H9 (cell line): ENCODE measurements at regions not wholly inside any gene's neighbourhood (a gene's known extent, or its start where the extent isn't known, plus 50 kb on each side); places are given as distances from the start of the nearest gene placed in this dataset.

Source experiments
- DNase-seq: peaks from one replicate; pipeline ENCODE4 v3.0.0-alpha.2; 2017
- H2AFZ ChIP-seq: one replicate; pipeline ENCODE4 v1.6.1; 2013; ENCODE audit warnings: mild to moderate bottlenecking, low read length, control low read depth, moderate library complexity
- H2AK5ac ChIP-seq: 2 replicates; pipeline ENCODE4 v1.6.1; 2013; ENCODE audit warnings: low read length, control low read depth, mixed read lengths; ENCODE audit not compliant: insufficient read length
- H2BK120ac ChIP-seq: one replicate; pipeline ENCODE4 v1.6.1; 2013; ENCODE audit warnings: low read depth, mild to moderate bottlenecking, low read length, control low read depth, inconsistent platforms; ENCODE audit not compliant: poor library complexity, severe bottlenecking
- H2BK12ac ChIP-seq: 2 replicates; pipeline ENCODE4 v1.6.1; 2013; ENCODE audit warnings: low read length, control low read depth, mixed read lengths, low read depth; ENCODE audit not compliant: insufficient read length
- H2BK15ac ChIP-seq: 2 replicates; pipeline ENCODE4 v1.6.1; 2013; ENCODE audit warnings: low read depth, low read length, control low read depth
- H2BK20ac ChIP-seq: one replicate; pipeline ENCODE4 v1.6.1; 2013; ENCODE audit warnings: low read depth, mild to moderate bottlenecking, low read length, control low read depth, inconsistent platforms; ENCODE audit not compliant: poor library complexity, severe bottlenecking
- H2BK5ac ChIP-seq: 2 replicates; pipeline ENCODE4 v1.6.1; 2013; ENCODE audit warnings: low read length, control low read depth, mixed read lengths; ENCODE audit not compliant: insufficient read length
- H3K14ac ChIP-seq: 2 replicates; pipeline ENCODE4 v1.6.1; 2013; ENCODE audit warnings: low read length, control low read depth; ENCODE audit not compliant: insufficient read depth
- H3K18ac ChIP-seq: 2 replicates; pipeline ENCODE4 v1.6.1; 2013; ENCODE audit warnings: low read depth, mild to moderate bottlenecking, mixed read lengths, low read length, control low read depth; ENCODE audit not compliant: insufficient read length
- H3K23ac ChIP-seq: 2 replicates; pipeline ENCODE4 v1.6.1; 2013; ENCODE audit warnings: low read length, control low read depth, mixed read lengths, low read depth; ENCODE audit not compliant: insufficient read length
- H3K23me2 ChIP-seq: 2 replicates; pipeline ENCODE4 v1.6.1; 2013; ENCODE audit warnings: low read depth, mild to moderate bottlenecking, mixed read lengths, low read length, control low read depth; ENCODE audit not compliant: insufficient read length, poor library complexity, severe bottlenecking
- H3K27ac ChIP-seq: 2 replicates; pipeline ENCODE4 v1.5.1; 2013; ENCODE audit warnings: low read length, control low read depth, mixed read lengths, low read depth; ENCODE audit not compliant: insufficient read length
- H3K27me3 ChIP-seq: 2 replicates; pipeline ENCODE4 v1.6.1; 2013; ENCODE audit warnings: low read length, control low read depth, inconsistent platforms; ENCODE audit not compliant: insufficient read depth
- H3K4ac ChIP-seq: 2 replicates; pipeline ENCODE4 v1.6.1; 2013; ENCODE audit warnings: low read depth, mild to moderate bottlenecking, control low read depth, inconsistent platforms, low read length, moderate library complexity
- H3K4me1 ChIP-seq: 2 replicates; pipeline ENCODE4 v1.6.1; 2013; ENCODE audit warnings: low read length, control low read depth, inconsistent platforms; ENCODE audit not compliant: insufficient read depth
- H3K4me2 ChIP-seq: 2 replicates; pipeline ENCODE4 v1.6.1; 2013; ENCODE audit warnings: low read length, control low read depth, mixed read lengths; ENCODE audit not compliant: insufficient read length, insufficient read depth
- H3K56ac ChIP-seq: 2 replicates; pipeline ENCODE4 v1.6.1; 2013; ENCODE audit warnings: low read depth, mild to moderate bottlenecking, mixed read lengths, low read length, control low read depth; ENCODE audit not compliant: insufficient read length
- H3K79me1 ChIP-seq: 2 replicates; pipeline ENCODE4 v1.6.1; 2013; ENCODE audit warnings: low read depth, mild to moderate bottlenecking, moderate library complexity, low read length, control low read depth, inconsistent platforms; ENCODE audit not compliant: insufficient read depth, poor library complexity, severe bottlenecking
- H3K79me2 ChIP-seq: 2 replicates; pipeline ENCODE4 v1.6.1; 2013; ENCODE audit warnings: low read length, control low read depth, inconsistent platforms; ENCODE audit not compliant: insufficient read depth
- H3K9ac ChIP-seq: 2 replicates; pipeline ENCODE4 v1.6.1; 2013; ENCODE audit warnings: low read length, control low read depth, mixed read lengths; ENCODE audit not compliant: insufficient read length; ENCODE audit errors: extremely low read depth
- H3K9me3 ChIP-seq: one replicate; pipeline ENCODE4 v1.6.1; 2013; ENCODE audit warnings: low read depth, low read length, inconsistent platforms; ENCODE audit not compliant: control insufficient read depth
- H3T11ph ChIP-seq: one replicate; pipeline ENCODE4 v1.6.1; 2013; ENCODE audit warnings: mild to moderate bottlenecking, low read length, control low read depth, inconsistent platforms
- H4K20me1 ChIP-seq: one replicate; pipeline ENCODE4 v1.6.1; 2013; ENCODE audit not compliant: control insufficient read depth, insufficient read length, insufficient read depth
- H4K5ac ChIP-seq: 2 replicates; pipeline ENCODE4 v1.6.1; 2013; ENCODE audit warnings: low read depth, mild to moderate bottlenecking, mixed read lengths, low read length, control low read depth; ENCODE audit not compliant: insufficient read length
- H4K8ac ChIP-seq: replicated peaks from 2 replicates; pipeline ENCODE4 v1.6.1; 2013; ENCODE audit warnings: low read length, control low read depth, mixed read lengths, low read depth; ENCODE audit not compliant: insufficient read length
- H4K91ac ChIP-seq: 2 replicates; pipeline ENCODE4 v1.6.1; 2013; ENCODE audit warnings: low read depth, mild to moderate bottlenecking, moderate library complexity, mixed read lengths, low read length, control low read depth; ENCODE audit not compliant: insufficient read length
- H3K27ac Mint-ChIP-seq, 3 experiments: 2 replicates in 2 of 3; 3 replicates in 1 of 3; pipeline ENCODE4 v1.8.0; 2020 to 2021; ENCODE audit warnings: mixed read lengths in 3 of 3, mild to moderate bottlenecking in 1 of 3, moderate library complexity in 1 of 3
- H3K27me3 Mint-ChIP-seq: 2 replicates; pipeline ENCODE4 v1.8.0; 2021; ENCODE audit warnings: low read depth, mild to moderate bottlenecking, moderate library complexity, mixed read lengths
- H3K36me3 Mint-ChIP-seq, 3 experiments: 2 replicates in 2 of 3; 3 replicates in 1 of 3; pipeline ENCODE4 v1.8.0; 2020 to 2021; ENCODE audit warnings: low read depth in 3 of 3, mixed read lengths in 3 of 3; ENCODE audit not compliant: insufficient read depth in 1 of 3
- H3K4me1 Mint-ChIP-seq, 2 experiments: 2 replicates each; pipeline ENCODE4 v1.8.0; 2020; ENCODE audit warnings: mixed read lengths in 2 of 2
- H3K4me3 Mint-ChIP-seq, 2 experiments: 2 replicates in 1 of 2; 3 replicates in 1 of 2; pipeline ENCODE4 v1.8.0; 2020 to 2021; ENCODE audit warnings: mild to moderate bottlenecking in 2 of 2, mixed read lengths in 2 of 2, moderate library complexity in 1 of 2
- H3K9me3 Mint-ChIP-seq, 2 experiments: 2 replicates in 1 of 2; 3 replicates in 1 of 2; pipeline ENCODE4 v1.8.0; 2020; ENCODE audit warnings: mild to moderate bottlenecking in 2 of 2, mixed read lengths in 2 of 2, moderate library complexity in 1 of 2
- CTCF ChIP-seq: fragments of 200-600 bp; sonication (generic); conservative IDR thresholded peaks from 3 replicates; pipeline ENCODE4 v1.8.0; 2021; ENCODE audit warnings: antibody characterized with exemption, mild to moderate bottlenecking

GRCh38 chr9:11542781-11543180, 930.0 kb upstream of the PTPRD start:
- no peak overlapping the region for H2AK5ac ChIP-seq
- no peaks in the 10 kb centered on the region for H3K79me1 ChIP-seq
- H3K9me3 ChIP-seq, result no peaks in the 10 kb centered on the region
- Mint-ChIP-seq H3K4me1 (no peaks in the 10 kb centered on the region), H3K27ac (no peak overlapping the region), H3K36me3 (no peaks in the 10 kb centered on the region), H3K9me3 (no peaks in the 10 kb centered on the region; a peak in 1 of 5 replicates), H3K27me3 (no peaks in the 10 kb centered on the region), H3K4me3 (no peak overlapping the region)
- TF ChIP-seq CTCF, result no peak
- no peaks in the 10 kb centered on the region for H4K20me1 ChIP-seq
- H3K27ac ChIP-seq, result no peak overlapping the region
- no peak overlapping the region for H2BK12ac ChIP-seq
- H3K56ac ChIP-seq, result no peak overlapping the region
- H4K8ac ChIP-seq, result no peak overlapping the region
- H3K4me1 ChIP-seq, result no peaks in the 10 kb centered on the region
- H3T11ph ChIP-seq, result no peak overlapping the region
- no peak overlapping the region for H2BK20ac ChIP-seq
- H3K18ac ChIP-seq, result no peak overlapping the region
- no peak overlapping the region for H4K91ac ChIP-seq
- H3K23me2 ChIP-seq, result no peaks in the 10 kb centered on the region
- no peak overlapping the region for H2BK15ac ChIP-seq
- no peak overlapping the region for H3K4ac ChIP-seq
- H3K4me2 ChIP-seq, result no peak overlapping the region
- H4K5ac ChIP-seq, result no peak overlapping the region
- no peak overlapping the region for H2BK5ac ChIP-seq
- no peaks in the 10 kb centered on the region for H3K27me3 ChIP-seq
- H3K79me2 ChIP-seq, result no peaks in the 10 kb centered on the region
- no peak for DNase-seq
- no peak overlapping the region for H3K23ac ChIP-seq
- no peak overlapping the region for H3K14ac ChIP-seq
- H2BK120ac ChIP-seq, result no peak overlapping the region
- no peak overlapping the region for H2AFZ ChIP-seq
- no peak overlapping the region for H3K9ac ChIP-seq
